Stimulated activated naive CD8-positive, alpha-beta T cell treated with anti-CD3 and anti-CD28 coated beads, Interleukin-15, Interleukin-2, amounts not matched to agents 100 U/mL and 50 U/mL, for 24 hours (primary cell): ENCODE measurements at regions not wholly inside any gene's neighbourhood (a gene's known extent, or its start where the extent isn't known, plus 50 kb on each side); places are given as distances from the start of the nearest gene placed in this dataset.

Source experiments
- ATAC-seq: fragments of 150-1000 bp; cut with Tn5 transposase; one replicate; pipeline ENCODE4 v1.10.0; 2021
- DNase-seq: peaks from one replicate; pipeline ENCODE4 v3.0.0; 2021

- ATAC-seq (no peak), DNase-seq (no peak)
Observed at GRCh38 chr2:139825726-139826125, 1045.5 kb upstream of the NXPH2 start.

DNA sequence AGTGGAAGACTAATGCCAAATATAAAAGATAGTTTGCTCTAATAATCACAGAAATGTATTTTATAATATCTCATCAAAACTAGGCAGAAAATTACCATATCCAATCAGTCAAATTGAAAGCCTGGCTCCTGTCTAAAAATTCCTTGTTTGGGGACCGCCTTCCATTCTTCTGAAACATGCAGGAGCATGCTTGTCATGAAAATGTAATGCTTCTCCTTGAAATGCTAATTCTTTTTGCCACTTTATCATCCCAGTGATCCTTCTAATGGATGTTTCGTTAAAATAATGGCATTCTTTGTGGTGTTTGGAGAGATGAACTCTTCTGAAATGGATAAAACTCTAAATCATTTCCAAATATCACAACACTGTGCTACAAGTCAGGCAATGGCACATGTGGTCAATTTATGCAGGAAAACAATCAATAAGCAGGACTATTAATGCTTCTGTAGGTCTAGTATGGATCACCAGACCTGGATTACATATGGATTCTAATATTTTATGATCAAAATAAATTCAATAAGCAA, 1039.1 kb upstream of the NXPH2 start:
- no peak for DNase-seq
- ATAC-seq, result no peak

GRCh38 chr2:139814458-139814857, 1034.3 kb upstream of the NXPH2 start:
- DNase-seq, result no peak
- ATAC-seq, result no peak

- no peak for DNase-seq
- no peak for ATAC-seq
Observed at GRCh38 chr2:139813340-139813739, 1033.2 kb upstream of the NXPH2 start.

GRCh38 chr2:139805441-139805840, 1025.3 kb upstream of the NXPH2 start:
- no peak for DNase-seq
- no peak for ATAC-seq

DNA sequence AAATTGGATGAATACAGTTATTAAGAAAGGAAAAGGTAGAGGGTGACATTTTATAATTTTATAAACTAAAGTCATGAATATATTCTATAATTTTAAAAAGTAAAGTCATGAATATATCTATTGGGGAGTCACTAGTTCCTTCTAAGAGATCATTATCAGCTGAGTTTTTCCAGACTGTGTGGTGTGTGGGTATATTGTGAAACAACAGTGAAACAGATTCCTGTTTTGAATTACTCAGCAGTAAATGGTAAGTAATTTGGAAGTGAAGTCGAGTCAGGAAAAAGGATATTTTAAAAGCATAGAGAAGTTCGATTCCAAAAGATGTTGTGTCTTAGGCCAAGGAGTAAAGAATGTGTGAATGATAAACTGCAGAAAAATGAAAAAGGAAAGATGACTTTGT, 1018.2 kb upstream of the NXPH2 start:
- no peak for ATAC-seq
- DNase-seq, result no peak

- no peak for DNase-seq
Observed at GRCh38 chr2:139790807-139791752, 1010.9 kb upstream of the NXPH2 start.

GRCh38 chr2:139790136-139790535, 1009.9 kb upstream of the NXPH2 start:
- ATAC-seq, result no peak
- DNase-seq, result no peak

More at GRCh38 chr2:139790807-139791752, 1010.9 kb upstream of the NXPH2 start:
- no peak for ATAC-seq

- ATAC-seq, result no peak
- DNase-seq, result no peak
Observed at GRCh38 chr2:139778732-139779131, 998.5 kb upstream of the NXPH2 start.

- DNase-seq, result no peak
- no peak for ATAC-seq
Observed at GRCh38 chr2:139773720-139774277, 993.6 kb upstream of the NXPH2 start.

DNA sequence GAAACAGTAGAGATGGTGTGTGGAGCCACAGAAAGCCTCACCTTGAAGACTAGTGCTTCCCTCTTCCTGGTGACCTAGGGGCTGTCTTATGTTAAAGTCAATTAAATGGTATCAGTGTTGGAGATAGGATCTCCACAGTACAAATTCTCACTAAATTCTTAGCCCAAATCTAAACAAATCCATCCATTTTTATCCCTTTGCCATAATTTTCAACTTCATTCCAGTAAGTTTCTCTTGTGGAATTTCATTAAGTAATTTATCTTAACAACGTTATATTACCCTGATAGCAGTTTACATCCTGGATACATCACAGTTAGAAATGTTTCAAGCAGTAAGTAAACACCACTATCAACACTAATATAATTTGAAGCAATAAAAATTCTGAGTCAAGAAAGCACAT, 989.4 kb upstream of the NXPH2 start:
- DNase-seq (no peak), ATAC-seq (no peak)

- DNase-seq (no peak), ATAC-seq (no peak)
Observed at GRCh38 chr2:139763705-139764104, 983.5 kb upstream of the NXPH2 start.

GRCh38 chr2:139759000-139759505, 978.9 kb upstream of the NXPH2 start:
- ATAC-seq, result no peak
- DNase-seq, result no peak

DNA sequence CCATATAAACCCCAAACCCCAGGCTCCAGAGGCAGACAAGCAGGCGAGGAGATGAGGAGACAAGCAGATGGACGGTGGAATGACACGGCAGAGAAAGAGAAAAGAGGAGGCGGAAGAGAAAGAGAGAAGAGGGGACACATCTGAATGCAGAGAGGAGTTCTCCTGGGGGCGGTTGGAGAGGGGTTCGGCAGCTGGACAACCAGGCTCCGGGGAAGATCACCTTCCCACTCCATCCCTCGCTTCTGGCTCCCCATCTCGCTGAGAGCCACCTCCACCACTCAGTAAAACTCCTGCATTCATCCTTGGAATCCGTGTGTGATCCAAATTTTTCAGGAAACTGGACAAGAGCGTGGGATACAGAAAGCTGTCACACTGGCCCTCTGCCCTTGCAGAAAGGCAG, 966.7 kb upstream of the NXPH2 start:
- ATAC-seq (no peak), DNase-seq (no peak)

GRCh38 chr2:139744273-139744672, 964.1 kb upstream of the NXPH2 start:
- ATAC-seq (no peak), DNase-seq (no peak)

- no peak for DNase-seq
- ATAC-seq, result no peak
Observed at GRCh38 chr2:139742216-139743172, 962.3 kb upstream of the NXPH2 start.

GRCh38 chr2:139737659-139738058, 957.5 kb upstream of the NXPH2 start:
- DNase-seq (no peak), ATAC-seq (no peak)

- DNase-seq (no peak), ATAC-seq (no peak)
Observed at GRCh38 chr2:139730197-139730596, 950.0 kb upstream of the NXPH2 start.

DNA sequence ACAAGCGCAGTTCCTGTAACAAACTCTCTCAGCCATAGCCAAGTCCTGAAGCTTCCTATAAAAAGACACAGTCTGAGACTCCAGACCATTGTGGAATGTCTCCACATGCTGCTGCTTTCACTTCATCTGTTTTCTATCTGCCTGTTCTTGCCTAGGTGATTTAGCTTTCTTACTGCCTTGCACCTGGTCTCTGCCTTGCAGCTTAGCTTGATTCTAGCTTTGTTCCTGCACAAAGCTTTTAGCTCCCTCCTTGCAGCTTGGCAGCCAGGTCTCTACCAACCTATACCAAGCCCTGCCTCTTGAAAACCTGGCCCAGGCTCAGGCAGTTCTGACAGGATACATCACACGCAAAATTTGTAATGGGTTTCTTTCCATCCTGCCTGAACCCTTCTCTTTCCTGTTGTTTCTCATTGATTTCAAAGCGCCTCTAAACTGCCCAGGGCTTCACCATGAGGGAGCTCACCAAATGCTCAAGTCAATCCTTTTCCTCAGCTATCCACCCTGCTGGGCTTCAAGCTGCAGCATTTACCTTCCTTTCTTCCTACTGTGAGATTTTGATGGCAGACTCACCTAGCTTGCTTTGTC, 941.3 kb upstream of the NXPH2 start:
- DNase-seq, result no peak
- no peak for ATAC-seq

- no peak for DNase-seq
- ATAC-seq, result no peak
Observed at GRCh38 chr2:139720056-139720455, 939.9 kb upstream of the NXPH2 start.

DNA sequence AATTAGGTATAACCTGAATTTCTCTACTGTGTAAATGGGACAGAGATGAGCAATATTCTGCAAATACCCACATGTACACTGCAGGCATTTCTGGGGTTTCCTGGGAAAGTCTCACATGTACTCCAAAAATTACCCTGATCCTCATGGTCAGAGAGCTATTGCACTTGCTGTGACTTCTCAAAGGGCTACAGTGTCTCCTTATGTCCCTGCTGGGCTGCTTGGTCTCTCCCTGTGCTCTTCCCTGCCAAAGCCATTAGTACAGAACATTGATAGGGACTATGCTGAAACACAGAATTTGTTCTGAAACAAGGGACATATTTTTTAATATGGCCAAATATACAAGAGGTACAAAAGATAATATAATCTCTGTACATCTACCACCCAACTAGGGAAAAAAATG, 924.4 kb upstream of the NXPH2 start:
- DNase-seq (no peak), ATAC-seq (no peak)

DNA sequence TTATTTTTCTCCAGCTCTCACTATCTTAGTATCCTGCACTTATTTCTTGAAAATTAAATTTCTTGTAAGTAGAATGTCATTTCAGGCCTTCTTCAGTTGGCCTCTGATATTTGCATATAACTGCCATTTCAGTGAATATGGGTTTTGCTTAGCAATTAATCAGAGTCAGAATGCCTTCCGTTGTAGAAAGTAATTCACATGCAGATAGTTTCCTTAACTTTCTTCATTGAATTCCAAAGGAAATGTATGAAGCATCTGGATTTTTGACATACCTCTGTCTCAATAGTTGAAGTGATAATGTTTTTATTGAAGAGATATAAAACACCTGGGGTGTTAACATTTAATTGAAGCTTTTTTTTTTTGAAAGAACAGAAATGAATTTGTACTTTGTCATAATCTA, 914.1 kb upstream of the NXPH2 start:
- DNase-seq, result no peak
- no peak for ATAC-seq
